Choroid plexus epithelial cell (primary cell): ENCODE measurements at regions not wholly inside any gene's neighbourhood (a gene's known extent, or its start where the extent isn't known, plus 50 kb on each side); places are given as distances from the start of the nearest gene placed in this dataset.

Experiments
- DNase-seq: peaks from one replicate; pipeline ENCODE4 v3.0.0-alpha.2; 2010; ENCODE audit warnings: low read depth
- H3K4me3 ChIP-seq: 2 replicates; pipeline ENCODE4 v1.5.1; 2011; ENCODE audit warnings: low read depth, mild to moderate bottlenecking, control low read depth, low read length, moderate library complexity
- CTCF ChIP-seq: conservative IDR thresholded peaks from 2 replicates; pipeline ENCODE4 v1.5.1; 2011; ENCODE audit warnings: low read depth, mild to moderate bottlenecking, control low read depth, inconsistent platforms, low read length, moderate library complexity

GRCh38 chr7:79854621-79855020 lies 280.0 kb upstream of the GNAI1 start:
- no peak for DNase-seq
- TF ChIP-seq CTCF: no peak
- H3K4me3 ChIP-seq: no peak overlapping the region

- no peak for TF ChIP-seq CTCF
- no peak overlapping the region for H3K4me3 ChIP-seq
- DNase-seq: peak; percentile 9
Observed at GRCh38 chr7:79837915-79838314, 296.7 kb upstream of the GNAI1 start.

GRCh38 chr7:79833616-79834015 lies 301.0 kb upstream of the GNAI1 start:
- no peak overlapping the region for H3K4me3 ChIP-seq
- no peak for TF ChIP-seq CTCF
- no peak for DNase-seq

- no peak overlapping the region for H3K4me3 ChIP-seq
- TF ChIP-seq CTCF: no peak
- no peak for DNase-seq
Observed at GRCh38 chr7:79828866-79829265, 305.8 kb upstream of the GNAI1 start.

- no peak for TF ChIP-seq CTCF
- DNase-seq: peak; percentile 37
- H3K4me3 ChIP-seq: no peak overlapping the region
Observed at GRCh38 chr7:79823246-79823951, 311.2 kb upstream of the GNAI1 start.

GRCh38 chr7:79822620-79823240 lies 311.9 kb upstream of the GNAI1 start:
- H3K4me3 ChIP-seq: no peak overlapping the region
- no peak for TF ChIP-seq CTCF

GRCh38 chr7:79820387-79820786 lies 314.2 kb upstream of the GNAI1 start:
- DNase-seq: peak; percentile 96
- TF ChIP-seq CTCF: no peak
- H3K4me3 ChIP-seq: peak overlapping the region; percentile 34

More at GRCh38 chr7:79822620-79823240, 311.9 kb upstream of the GNAI1 start:
- no peak for DNase-seq
